K562 (cell line): ENCODE measurements at regions not wholly inside any gene's neighbourhood (a gene's known extent, or its start where the extent isn't known, plus 50 kb on each side); places are given as distances from the start of the nearest gene placed in this dataset.

ENCODE experiments used
- ATAC-seq: fragments of 200-7000 bp; cut with Tn5 transposase; 3 replicates; pipeline ENCODE4 v1.9.1; 2020; ENCODE audit warnings: moderate library complexity
- BruUV-seq: library from RNA; stranded (reverse); fragments of 400-500 nt; replicated peaks from 2 replicates; lab custom pipeline; 2021; lab: Mats Ljungman, UMichigan
- CTCF ChIA-PET: fragments of 300-600 bp; formaldehyde crosslinking; extraction: SDS; loops from one replicate; lab custom pipeline; 2021; ENCODE audit warnings: low intra/inter-chr PET ratio; lab: Yijun Ruan, JAX
- POLR2A ChIA-PET: fragments of 300-600, 350-650 bp; sonication (Branson Sonifier 250); formaldehyde crosslinking; extraction: SDS; loops from one replicate; lab custom pipeline; 2021; ENCODE audit warnings: antibody characterized with exemption, inconsistent platforms; lab: Yijun Ruan, JAX
- DNase-seq, 4 experiments: peaks; one replicate each; pipeline versions ENCODE4 v3.0.0 to v3.0.0-alpha.2; 2011 to 2018; ENCODE audit warnings: low spot score in 3 of 4, mixed read lengths in 3 of 4; ENCODE audit errors: extremely low read depth in 1 of 4
- FAIRE-seq: peaks from 2 replicates; lab custom pipeline; 2011; peaks lifted over from hg19 to GRCh38; lab: Jason Lieb, UNC
- H2AFZ ChIP-seq: 2 replicates; pipeline ENCODE4 v1.6.0; 2011; ENCODE audit warnings: low read depth, low read length, control low read depth, inconsistent platforms
- H3K27ac ChIP-seq: fragments of 200-600 bp; 3 replicates; pipeline ENCODE4 v1.8.0; 2011; ENCODE audit warnings: low read depth, mild to moderate bottlenecking, control low read depth, inconsistent platforms, low read length, moderate library complexity, mixed read lengths; ENCODE audit errors: extremely low read depth
- H3K27me3 ChIP-seq, 2 experiments: fragments of 300-600 bp in 1 of 2; 2 replicates in 1 of 2; 3 replicates in 1 of 2; pipeline versions ENCODE4 v1.6.0 to v1.8.0; 2011; ENCODE audit warnings: inconsistent platforms in 2 of 2, low read length in 2 of 2, mild to moderate bottlenecking in 1 of 2, mixed read lengths in 1 of 2, moderate library complexity in 1 of 2; ENCODE audit not compliant: control insufficient read depth in 2 of 2, insufficient read depth in 2 of 2
- H3K36me3 ChIP-seq: fragments of 300-600 bp; 3 replicates; pipeline ENCODE4 v1.8.0; 2011; ENCODE audit warnings: mild to moderate bottlenecking, low read length, inconsistent platforms; ENCODE audit not compliant: control insufficient read depth, insufficient read depth
- H3K4me1 ChIP-seq, 2 experiments: fragments of 200-600 bp in 1 of 2; replicated peaks in 1 of 2; 2 replicates in 1 of 2; 3 replicates in 1 of 2; pipeline versions ENCODE4 v1.5.1 to v1.8.0; 2011; ENCODE audit warnings: inconsistent platforms in 2 of 2, low read length in 2 of 2, mild to moderate bottlenecking in 1 of 2, mixed read lengths in 1 of 2, moderate library complexity in 1 of 2; ENCODE audit not compliant: control insufficient read depth in 2 of 2, insufficient read depth in 2 of 2
- H3K4me2 ChIP-seq: 2 replicates; pipeline ENCODE4 v1.6.1; 2011; ENCODE audit warnings: low read length, control low read depth, inconsistent platforms, mixed read lengths; ENCODE audit not compliant: insufficient read depth
- H3K4me3 ChIP-seq: fragments of 200-600 bp; sonication (generic), shearing (Covaris generic); 2 replicates; pipeline ENCODE4 v1.5.1; 2016; ENCODE audit warnings: control low read depth, inconsistent platforms
- H3K79me2 ChIP-seq: fragments of 200-600 bp; 3 replicates; pipeline ENCODE4 v1.8.0; 2011; ENCODE audit warnings: low read length, inconsistent platforms; ENCODE audit not compliant: control insufficient read depth, insufficient read depth
- H3K9ac ChIP-seq, 2 experiments: 2 replicates each; pipeline versions ENCODE4 v1.6.0 to v1.6.1; 2011; ENCODE audit warnings: low read depth in 2 of 2, low read length in 2 of 2, control low read depth in 1 of 2, inconsistent platforms in 1 of 2, mild to moderate bottlenecking in 1 of 2, mixed read lengths in 1 of 2; ENCODE audit not compliant: insufficient read depth in 1 of 2
- H3K9me1 ChIP-seq: one replicate; pipeline ENCODE4 v1.6.0; 2011; ENCODE audit warnings: inconsistent platforms, mild to moderate bottlenecking, low read length, moderate library complexity; ENCODE audit not compliant: control insufficient read depth, insufficient read depth
- H3K9me3 ChIP-seq: replicated peaks from 2 replicates; pipeline ENCODE4 v1.5.1; 2011; ENCODE audit warnings: low read depth, low read length, inconsistent platforms; ENCODE audit not compliant: control insufficient read depth, insufficient read depth
- H4K20me1 ChIP-seq: replicated peaks from 2 replicates; pipeline ENCODE4 v1.6.1; 2011; ENCODE audit warnings: low read length, inconsistent platforms, mixed read lengths; ENCODE audit not compliant: control insufficient read depth, insufficient read depth
- BCOR ChIP-seq: fragments of 450-650 bp; IDR thresholded peaks from 2 replicates; pipeline ENCODE4 v1.6.1; 2016
- CREB5 ChIP-seq: fragments of 250-450 bp; sonication (Bioruptor Pico); IDR thresholded peaks from 2 replicates; pipeline ENCODE4 v1.5.0; 2020; ENCODE audit warnings: mild to moderate bottlenecking
- E2F3 ChIP-seq: fragments of 250-450 bp; sonication (Bioruptor Pico); IDR thresholded peaks from 2 replicates; pipeline ENCODE4 v1.4.0; 2020; ENCODE audit warnings: mild to moderate bottlenecking
- ELF1 ChIP-seq: fragments of 200-800 bp; sonication (Bioruptor generic); IDR thresholded peaks from 2 replicates; pipeline ENCODE4 v1.6.1; 2016; ENCODE audit warnings: missing genetic modification characterization, missing compliant biosample characterization
- HMG20A ChIP-seq: fragments of 450-650 bp; formaldehyde crosslinking; conservative IDR thresholded peaks from 2 replicates; pipeline ENCODE4 v1.4.0; 2020; ENCODE audit warnings: mild to moderate bottlenecking, mixed read lengths
- ILK ChIP-seq: fragments of 450-650 bp; IDR thresholded peaks from 2 replicates; pipeline ENCODE4 v1.6.1; 2016; ENCODE audit warnings: missing genetic modification characterization, low read depth, mild to moderate bottlenecking, missing compliant biosample characterization, moderate library complexity, borderline replicate concordance
- IRF1 ChIP-seq: sonication (generic); formaldehyde crosslinking; IDR thresholded peaks from 2 replicates; pipeline ENCODE4 v1.8.0; 2022; ENCODE audit warnings: missing genetic modification reagents, mild to moderate bottlenecking, borderline replicate concordance
- KLF16 ChIP-seq: IDR thresholded peaks from 2 replicates; pipeline ENCODE4 v1.6.1; 2016; ENCODE audit warnings: antibody characterized with exemption
- LCOR ChIP-seq: sonication (generic); formaldehyde crosslinking; IDR thresholded peaks from 2 replicates; pipeline ENCODE4 v1.8.0; 2022; ENCODE audit warnings: mild to moderate bottlenecking, missing genetic modification reagents
- MAFF ChIP-seq: IDR thresholded peaks from 2 replicates; pipeline ENCODE4 v1.6.1; 2012; ENCODE audit warnings: low read length, improper control_type of control experiment
- MAFG ChIP-seq: fragments of 450-650 bp; conservative IDR thresholded peaks from 2 replicates; pipeline ENCODE4 v1.6.1; 2016; ENCODE audit warnings: missing genetic modification characterization, missing compliant biosample characterization
- NCOA2 ChIP-seq, 2 experiments: fragments of 450-650 bp; IDR thresholded peaks; 2 replicates each; pipeline ENCODE4 v1.6.1; 2018; ENCODE audit warnings: mild to moderate bottlenecking in 2 of 2, moderate library complexity in 1 of 2; ENCODE audit not compliant: partially characterized antibody in 2 of 2
- NFE2 ChIP-seq: IDR thresholded peaks from 2 replicates; pipeline ENCODE4 v1.6.1; 2014; ENCODE audit warnings: antibody characterized with exemption, low read depth
- POLR2B ChIP-seq: fragments of 450-650 bp; IDR thresholded peaks from 2 replicates; pipeline ENCODE4 v1.6.1; 2018; ENCODE audit warnings: low read depth; ENCODE audit not compliant: partially characterized antibody
- RCOR1 ChIP-seq, 2 experiments: IDR thresholded peaks; 2 replicates each; pipeline ENCODE4 v1.6.1; 2012; ENCODE audit warnings: low read depth in 2 of 2, low read length in 2 of 2, borderline replicate concordance in 1 of 2, improper control_type of control experiment in 1 of 2
- RFX1 ChIP-seq: fragments of 450-650 bp; IDR thresholded peaks from 2 replicates; pipeline ENCODE4 v1.6.1; 2016; ENCODE audit warnings: mild to moderate bottlenecking, moderate library complexity
- XRCC3 ChIP-seq: fragments of 450-650 bp; IDR thresholded peaks from 2 replicates; pipeline ENCODE4 v1.6.1; 2017; ENCODE audit warnings: mild to moderate bottlenecking, moderate library complexity
- XRCC5 ChIP-seq: fragments of 200-400 bp; formaldehyde crosslinking; IDR thresholded peaks from 2 replicates; pipeline ENCODE4 v1.6.1; 2017; ENCODE audit warnings: low read depth, mild to moderate bottlenecking, low read length
- ZNF253 ChIP-seq: fragments of 250-450 bp; sonication (Bioruptor Pico); conservative IDR thresholded peaks from 2 replicates; pipeline ENCODE4 v1.6.1; 2021; ENCODE audit warnings: mild to moderate bottlenecking
- ZSCAN29 ChIP-seq: fragments of 450-650 bp; IDR thresholded peaks from 2 replicates; pipeline ENCODE4 v1.6.1; 2017
- WGBS: fragments of 100-300 bp; shearing (Covaris generic); methylation state at CpG from one replicate; pipeline ENCODE4 v1.1.6; 2016; ENCODE audit warnings: low coverage, mixed read lengths; ENCODE audit not compliant: insufficient coverage; ENCODE audit errors: missing lambda C conversion rate; 5-methylcytosine and 5-hydroxymethylcytosine counted together
- in situ Hi-C: fragments of 300-500 bp; cut with MboI; formaldehyde crosslinking; loops from 4 replicates; pipeline ENCODE4 v1.15.0; 2018; ENCODE audit warnings: inconsistent platforms, mixed read lengths
- intact Hi-C: fragments of 100-400 bp; cut with micrococcal nuclease; formaldehyde crosslinking; loops from 2 replicates; pipeline ENCODE4 v1.14.2; 2022

GRCh38 chr18:37668971-37669747 is 103.6 kb upstream of the CELF4 start:
- POLR2A ChIA-PET, result interaction anchor here (2.5 kb wide), 1 partner anchor 10 kb away, joined by 14 read pairs; no protein-coding TSS in a partner anchor
- no peaks in the 10 kb centered on the region for H3K79me2 ChIP-seq
- peaks cover 5 to 7% of the 10 kb centered on the region in 2 experiments; a peak in 4 of 5 replicates for H3K4me1 ChIP-seq
- no peaks in the 10 kb centered on the region for H3K9me1 ChIP-seq
- peak overlapping the region; percentile 69; the same call in 1 of the 2 replicates for H2AFZ ChIP-seq
- no peaks in the 10 kb centered on the region for H3K27me3 ChIP-seq
- H3K4me3 ChIP-seq, result 0 out of 2 replicates have a peak overlapping the region, but pooled peaks have one; percentile 15
- H3K27ac ChIP-seq, result peak overlapping the region; percentile 45; the same call in 2 of the 3 replicates
- no peak for DNase-seq
- H4K20me1 ChIP-seq, result no peaks in the 10 kb centered on the region
- peak; percentile 21 for ATAC-seq
- in situ Hi-C loops (no loop called here), intact Hi-C loops (loop anchor here (5.0 kb wide), 1 partner anchor 327 kb away; no protein-coding TSS in a partner anchor)
- no TSS peak for BruUV-seq
- CTCF ChIA-PET, result no interaction called here
- FAIRE-seq, result no peak
- H3K9ac ChIP-seq, result 0 out of 4 replicates have a peak overlapping the region, but pooled peaks of 1 of the 2 experiments have one; percentile 11
- peak overlapping the region; percentile 54 for H3K4me2 ChIP-seq
- WGBS, result 4% methylated on average over 15 of the region's 15 CpGs
- TF ChIP-seq CREB5 (CRISPR knock-in tag) (no peak), XRCC3 (no peak), ZSCAN29 (no peak), ILK (tag) (no peak), KLF16 (no peak), XRCC5 (no peak), NCOA2 (IDR thresholded peaks at IDR 0.05; ENCODE audit: partially characterized antibody in 2 of 2) (no peak), MAFF (no peak), POLR2B (no peak), RFX1 (peak; percentile 66), HMG20A (CRISPR knock-in tag) (no peak), NFE2 (peak; percentile 47), LCOR (CRISPR knock-in tag) (no peak), E2F3 (CRISPR knock-in tag) (0 out of 2 replicates have a peak, but pooled peaks have one; percentile 8), RCOR1 (IDR thresholded peaks at IDR 0.05; ENCODE audit: borderline replicate concordance in 1 of 2, low read depth in 2 of 2, low read length in 2 of 2) (0 out of 4 replicates have a peak, but pooled peaks of 1 of the 2 experiments have one; percentile 10), IRF1 (CRISPR knock-in tag) (no peak), BCOR (no peak), MAFG (tag) (peak; percentile 53), ZNF253 (CRISPR knock-in tag) (no peak), ELF1 (tag) (0 out of 2 replicates have a peak, but pooled peaks have one; percentile 16)
- no peaks in the 10 kb centered on the region for H3K36me3 ChIP-seq
- H3K9me3 ChIP-seq, result no peaks in the 10 kb centered on the region
